Sigmoid colon (tissue), 6 donors: ENCODE measurements at regions not wholly inside any gene's neighbourhood (a gene's known extent, or its start where the extent isn't known, plus 50 kb on each side); places are given as distances from the start of the nearest gene placed in this dataset.

Experiments
- DNase-seq: peaks from one replicate; pipeline ENCODE4 v3.0.0-alpha.2; 2019
- H3K27ac ChIP-seq, 4 donors: fragments of 200-600 bp; sonication (generic); one replicate each; pipeline ENCODE4 v1.5.1; 2016 to 2019; ENCODE audit warnings: mild to moderate bottlenecking in 1 of 4
- H3K27me3 ChIP-seq, 3 donors: fragments of 200-600 bp; sonication (generic); one replicate each; pipeline ENCODE4 v1.5.1; 2019; ENCODE audit warnings: mild to moderate bottlenecking in 1 of 3
- H3K36me3 ChIP-seq, 4 donors: fragments of 200-600 bp; sonication (generic); one replicate each; pipeline ENCODE4 v1.5.1; 2016 to 2019
- H3K4me1 ChIP-seq, 4 donors: fragments of 200-600 bp; sonication (generic); one replicate each; pipeline ENCODE4 v1.5.1; 2017 to 2019
- H3K4me3 ChIP-seq, 4 donors: fragments of 200-600 bp; sonication (generic); one replicate each; pipeline ENCODE4 v1.5.1; 2017 to 2019; ENCODE audit warnings: mild to moderate bottlenecking in 2 of 4, moderate library complexity in 1 of 4
- H3K9me3 ChIP-seq, 4 donors: fragments of 200-600 bp in 3 of 4; sonication (generic) in 3 of 4; one replicate each; pipeline versions ENCODE4 v1.5.1 to v1.6.1; 2013 to 2019
- CTCF ChIP-seq, 4 experiments: fragments of 450-650 bp in 3 of 4; fragments of 200-600 bp in 1 of 4; IDR thresholded peaks; one replicate each; pipeline ENCODE4 v1.5.1; 2016 to 2019; ENCODE audit warnings: antibody characterized with exemption in 4 of 4, mild to moderate bottlenecking in 3 of 4, moderate library complexity in 2 of 4
- EP300 ChIP-seq, 4 donors: sonication (generic); formaldehyde crosslinking; IDR thresholded peaks; one replicate each; pipeline ENCODE4 v1.6.1; 2017; ENCODE audit warnings: antibody characterized with exemption in 4 of 4
- POLR2A ChIP-seq, 2 donors: fragments of 450-650 bp; IDR thresholded peaks; one replicate each; pipeline ENCODE4 v1.6.1; 2016; ENCODE audit warnings: antibody characterized with exemption in 2 of 2, mild to moderate bottlenecking in 2 of 2, moderate library complexity in 2 of 2
- POLR2AphosphoS5 ChIP-seq, 4 donors: sonication (generic); formaldehyde crosslinking; IDR thresholded peaks; one replicate each; pipeline ENCODE4 v1.6.1; 2017; ENCODE audit warnings: antibody characterized with exemption in 4 of 4
- WGBS, 2 donors: extraction: QIAGEN DNeasy Blood & Tissue Kit; methylation state at CpG; one replicate each; pipeline ENCODE4 v1.1.7; 2013; 5-methylcytosine and 5-hydroxymethylcytosine counted together
- intact Hi-C: fragments of 100-400 bp; cut with DNase I; formaldehyde crosslinking; loops from one replicate; pipeline ENCODE4 v1.15.1; 2023
- donor health status: healthy with polysubstance abuse.
- donor health status: healthy.

GRCh38 chr20:12395353-12395752 lies 477.7 kb downstream of the BTBD3 start:
- no peak for DNase-seq
- intact Hi-C loops: no loop called here
- WGBS, 2 donors: 79 to 80% methylated on average over 3 of the region's 3 CpGs
- Histone ChIP-seq H3K27me3 (no peaks in the 10 kb centered on the region), H3K4me1 (no peaks in the 10 kb centered on the region), H3K27ac (no peak overlapping the region), H3K9me3 (no peaks in the 10 kb centered on the region), H3K4me3 (no peak overlapping the region), H3K36me3 (no peaks in the 10 kb centered on the region)
- TF ChIP-seq POLR2A (IDR thresholded peaks at IDR 0.05) (no peak), POLR2AphosphoS5 (IDR thresholded peaks at IDR 0.05) (no peak), EP300 (IDR thresholded peaks at IDR 0.05) (no peak), CTCF (IDR thresholded peaks at IDR 0.05) (no peak)

GRCh38 chr20:12395760-12396159 lies 478.1 kb downstream of the BTBD3 start:
- Histone ChIP-seq H3K27ac (no peak overlapping the region), H3K9me3 (no peaks in the 10 kb centered on the region), H3K36me3 (no peaks in the 10 kb centered on the region), H3K4me1 (no peaks in the 10 kb centered on the region), H3K4me3 (no peak overlapping the region), H3K27me3 (no peaks in the 10 kb centered on the region)
- no peak for DNase-seq
- TF ChIP-seq POLR2A (IDR thresholded peaks at IDR 0.05) (no peak), EP300 (IDR thresholded peaks at IDR 0.05) (no peak), CTCF (IDR thresholded peaks at IDR 0.05) (no peak), POLR2AphosphoS5 (IDR thresholded peaks at IDR 0.05) (no peak)
- WGBS, 2 donors: 91 to 93% methylated on average over 2 of the region's 2 CpGs
- intact Hi-C loops: no loop called here

GRCh38 chr20:12399110-12399836 lies 481.6 kb downstream of the BTBD3 start:
- TF ChIP-seq CTCF (IDR thresholded peaks at IDR 0.05): no peak
- no peak for TF ChIP-seq POLR2AphosphoS5 (IDR thresholded peaks at IDR 0.05)
- no peak for TF ChIP-seq EP300 (IDR thresholded peaks at IDR 0.05)
- no peak for TF ChIP-seq POLR2A (IDR thresholded peaks at IDR 0.05)
- H3K27me3 ChIP-seq: no peaks in the 10 kb centered on the region
- no peaks in the 10 kb centered on the region for H3K4me1 ChIP-seq
- DNase-seq: no peak
- WGBS, 2 donors: 71 to 85% methylated on average over 4 of the region's 4 CpGs
- H3K36me3 ChIP-seq: no peaks in the 10 kb centered on the region
- H3K9me3 ChIP-seq: no peaks in the 10 kb centered on the region
- intact Hi-C loops: no loop called here
- no peak overlapping the region for H3K4me3 ChIP-seq
- H3K27ac ChIP-seq: no peak overlapping the region

DNA sequence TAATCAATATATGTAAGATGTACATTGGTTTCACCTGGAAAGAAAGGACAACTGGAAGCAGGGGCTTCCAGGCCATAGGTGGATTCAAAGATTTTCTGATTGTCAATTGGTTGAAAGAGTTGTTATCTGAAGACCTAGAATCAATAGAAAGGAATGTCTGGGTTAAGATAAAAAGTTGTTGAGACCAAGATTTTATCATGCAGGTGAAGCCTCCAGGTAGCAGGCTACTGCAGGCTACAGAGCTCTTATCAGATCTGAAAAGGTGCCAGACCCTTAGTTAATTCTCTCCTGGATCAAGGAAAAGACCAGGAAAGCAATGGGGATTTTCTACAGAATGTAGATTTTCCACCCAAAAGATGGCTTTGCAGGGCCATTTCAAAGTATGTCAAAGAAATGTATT lies 487.2 kb downstream of the BTBD3 start:
- H3K36me3 ChIP-seq: no peaks in the 10 kb centered on the region
- TF ChIP-seq POLR2AphosphoS5 (IDR thresholded peaks at IDR 0.05): no peak
- no peak for TF ChIP-seq EP300 (IDR thresholded peaks at IDR 0.05)
- TF ChIP-seq CTCF (IDR thresholded peaks at IDR 0.05): no peak
- no peak for TF ChIP-seq POLR2A (IDR thresholded peaks at IDR 0.05)
- H3K9me3 ChIP-seq: peaks cover 0 to 21% (median 9%) of the 10 kb centered on the region in 4 donors
- no peak overlapping the region for H3K4me3 ChIP-seq
- DNase-seq: no peak
- H3K27me3 ChIP-seq: no peaks in the 10 kb centered on the region
- no peaks in the 10 kb centered on the region for H3K4me1 ChIP-seq
- H3K27ac ChIP-seq: no peak overlapping the region
- intact Hi-C loops: no loop called here

DNA sequence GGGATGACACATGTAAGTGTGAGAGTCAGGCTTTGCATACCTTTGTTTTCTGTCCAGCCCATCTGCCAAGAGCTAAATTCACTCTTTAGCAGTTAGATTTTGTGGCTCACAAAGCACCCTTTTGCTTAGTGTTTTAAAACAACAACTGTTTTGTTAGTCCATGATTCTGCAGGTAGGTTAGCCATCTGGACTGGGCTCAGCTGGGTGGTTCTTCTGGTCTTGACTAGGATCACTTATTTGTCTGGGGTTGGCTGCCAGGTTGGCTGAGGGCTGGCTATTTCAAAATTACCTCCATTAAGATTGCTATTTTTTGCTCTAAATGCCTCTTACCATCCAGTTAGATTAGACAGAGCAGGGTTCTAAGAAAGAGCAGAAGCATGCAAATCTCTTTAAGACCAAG lies 489.3 kb downstream of the BTBD3 start:
- intact Hi-C loops: no loop called here
- Histone ChIP-seq H3K9me3 (peaks cover 0 to 21% (median 9%) of the 10 kb centered on the region in 4 donors), H3K27ac (no peak overlapping the region), H3K4me3 (no peak overlapping the region), H3K4me1 (no peaks in the 10 kb centered on the region), H3K36me3 (no peaks in the 10 kb centered on the region), H3K27me3 (no peaks in the 10 kb centered on the region)
- DNase-seq: no peak
- TF ChIP-seq EP300 (IDR thresholded peaks at IDR 0.05) (no peak), POLR2AphosphoS5 (IDR thresholded peaks at IDR 0.05) (no peak), POLR2A (IDR thresholded peaks at IDR 0.05) (no peak), CTCF (IDR thresholded peaks at IDR 0.05) (no peak)
